Activated CD4-positive, CD25-positive, alpha-beta regulatory T cell (primary cell): ENCODE measurements at regions not wholly inside any gene's neighbourhood (a gene's known extent, or its start where the extent isn't known, plus 50 kb on each side); places are given as distances from the start of the nearest gene placed in this dataset.
"Not testable (repeated sequence)": the region's sequence is repeated elsewhere in the genome, so short reads cannot be mapped to it uniquely, and the experiment has no call there.

Experiments used
- DNase-seq, 4 experiments: peaks; one replicate each; lab custom pipeline; 2025; lab: John Stamatoyannopoulos, UW

DNA sequence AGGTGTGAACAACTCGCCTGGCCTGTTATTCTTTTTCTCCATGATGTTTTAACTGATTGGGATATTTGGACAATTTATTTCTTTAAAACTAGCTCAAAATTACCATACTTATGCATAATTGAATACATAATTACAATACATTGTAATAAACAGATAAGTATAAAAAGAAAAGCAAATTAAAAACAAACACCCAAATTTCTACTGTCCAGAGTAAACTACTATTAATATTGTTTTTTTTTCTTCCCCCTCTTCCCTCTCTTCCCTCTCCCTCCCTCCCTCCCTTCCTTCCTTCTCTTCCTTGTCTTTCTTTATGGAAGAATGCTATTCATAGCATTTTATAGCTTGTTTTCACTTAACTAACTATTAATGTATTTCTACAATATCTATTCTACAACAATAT, 117.7 kb upstream of the IVNS1ABP start:
- DNase-seq, result no peak

DNA sequence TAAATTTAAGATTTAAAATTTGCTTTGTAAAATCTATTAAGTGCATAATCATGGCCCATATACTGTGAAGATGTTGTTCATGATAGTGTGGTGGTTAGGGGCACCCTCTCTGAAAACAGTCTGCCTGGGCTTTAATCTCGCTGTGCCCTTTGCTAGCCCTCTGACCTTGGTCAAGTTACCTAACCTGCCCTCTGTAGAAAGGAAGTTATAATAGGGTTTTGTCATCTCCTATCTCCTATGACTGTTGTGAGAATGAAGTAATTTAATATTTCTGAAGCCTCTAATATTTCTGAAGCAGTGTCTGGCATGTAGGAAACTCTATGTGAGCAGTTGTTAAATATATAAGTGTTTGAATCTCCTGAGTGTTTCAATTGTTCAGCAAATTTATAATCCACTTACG, 116.6 kb upstream of the IVNS1ABP start:
- no peak for DNase-seq

DNA sequence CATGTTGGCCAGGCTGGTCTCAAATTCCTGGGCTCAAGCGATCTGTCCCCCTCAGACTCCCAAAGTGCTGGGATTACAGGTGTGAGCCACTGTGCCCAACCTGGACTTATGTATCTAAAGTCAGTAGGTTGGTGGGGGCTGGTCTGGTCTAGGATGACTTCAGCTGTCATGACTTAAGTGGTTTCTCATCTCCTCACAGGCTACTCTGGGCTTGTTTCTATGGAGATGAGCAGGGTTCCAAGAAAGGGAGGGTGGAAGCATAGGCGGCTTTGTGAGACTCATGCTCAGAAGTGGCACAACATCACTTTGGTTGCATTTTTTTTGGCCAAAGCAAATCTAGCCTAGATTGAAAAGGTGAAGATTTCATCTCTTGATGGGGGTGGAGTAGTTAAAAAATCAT, 115.9 kb upstream of the IVNS1ABP start:
- no peak for DNase-seq

DNA sequence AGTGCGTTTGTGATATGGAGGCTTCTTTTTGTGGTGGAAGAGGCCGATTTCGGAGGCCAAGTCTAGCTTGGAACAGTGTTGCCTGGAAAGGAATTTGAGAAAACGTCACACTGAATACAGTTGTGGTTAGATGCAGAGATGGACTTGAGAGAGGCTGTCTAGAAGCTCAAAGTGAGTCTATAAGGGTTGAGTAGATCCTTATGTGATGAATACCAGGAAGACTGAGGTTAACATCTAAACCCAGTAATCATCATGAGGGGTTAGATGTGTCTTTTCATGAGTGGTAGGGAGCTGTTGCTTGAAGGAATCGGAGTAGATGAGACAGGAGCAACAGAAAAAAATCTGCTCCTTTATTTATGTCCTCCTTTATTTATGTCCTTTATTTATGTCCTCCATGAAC, 114.6 kb upstream of the IVNS1ABP start:
- DNase-seq, result no peak

DNA sequence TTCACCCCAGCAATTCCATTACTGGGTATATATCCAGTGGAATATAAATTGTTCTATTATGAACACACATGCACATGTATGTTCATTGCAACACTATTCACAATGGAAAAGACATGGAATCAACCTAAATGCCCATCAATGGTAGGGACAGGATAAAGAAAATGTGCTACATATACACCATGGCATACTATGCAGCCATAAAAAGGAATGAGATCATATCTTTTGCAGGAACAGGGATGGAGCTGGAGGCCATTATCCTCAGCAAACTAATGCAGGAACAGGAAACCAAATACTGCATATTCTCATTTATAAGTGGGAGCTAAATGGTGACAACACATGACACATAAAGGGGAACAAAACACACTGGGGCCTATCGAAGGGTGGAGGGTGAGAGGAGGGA, 112.6 kb upstream of the IVNS1ABP start:
- not testable (repeated sequence) for DNase-seq

DNA sequence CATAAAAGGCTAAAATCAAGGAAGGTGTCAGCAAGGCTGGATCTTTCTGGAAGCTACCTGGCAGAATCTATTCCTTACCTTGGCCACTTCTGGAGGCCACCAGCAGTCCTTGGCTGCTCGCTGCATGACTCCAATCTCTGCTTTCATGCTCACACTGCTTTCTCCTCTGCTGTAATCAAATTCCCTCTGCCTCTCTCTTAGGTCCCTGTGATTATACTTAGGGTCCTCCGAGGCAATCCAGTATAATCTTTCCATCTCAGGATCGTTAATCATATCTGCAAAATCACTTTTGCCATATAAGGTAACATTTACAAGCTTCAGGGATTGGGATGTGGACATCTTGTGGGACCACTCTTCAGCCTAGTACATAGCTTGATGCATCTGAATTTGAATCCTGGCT, 110.7 kb upstream of the IVNS1ABP start:
- no peak for DNase-seq

DNA sequence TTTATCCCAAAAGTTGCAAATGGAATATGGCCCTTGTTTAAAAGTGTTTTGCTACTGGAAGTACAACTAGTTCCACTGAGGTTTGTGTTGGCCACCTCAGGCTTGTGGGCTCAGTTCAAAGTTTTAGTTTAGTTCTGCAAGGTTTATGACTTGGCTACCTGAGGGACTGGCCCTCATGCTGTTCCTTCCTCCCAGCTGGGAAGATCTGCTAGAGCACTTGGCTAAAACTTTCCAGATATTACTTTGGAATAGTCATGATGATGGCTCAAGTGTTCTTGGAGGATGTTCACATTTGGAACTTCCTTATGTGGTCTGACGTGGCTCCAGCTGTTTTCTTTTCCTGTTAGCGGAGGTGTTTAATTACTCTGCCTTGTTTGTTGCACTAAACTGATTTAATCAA, 110.2 kb upstream of the IVNS1ABP start:
- no peak for DNase-seq

DNA sequence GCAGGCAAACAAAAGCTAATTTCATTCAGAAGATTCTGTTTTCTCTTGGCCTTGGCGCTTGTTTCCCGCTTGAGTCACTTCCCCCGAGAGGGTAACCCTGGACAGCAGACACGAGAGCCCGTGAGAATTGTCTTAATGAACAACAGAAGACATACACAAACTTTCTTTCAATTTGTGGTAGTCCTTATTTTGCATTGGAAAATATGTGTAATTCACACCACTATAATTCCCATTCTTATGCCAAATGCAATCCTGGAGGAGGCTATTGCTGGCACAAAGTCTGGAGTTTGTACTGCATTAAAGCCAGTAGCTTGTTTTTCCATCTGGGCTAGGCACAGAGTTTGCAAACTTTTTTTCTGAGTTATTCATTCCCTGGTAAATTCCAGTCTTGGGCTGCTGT, 109.8 kb upstream of the IVNS1ABP start:
- DNase-seq, result no peak

DNA sequence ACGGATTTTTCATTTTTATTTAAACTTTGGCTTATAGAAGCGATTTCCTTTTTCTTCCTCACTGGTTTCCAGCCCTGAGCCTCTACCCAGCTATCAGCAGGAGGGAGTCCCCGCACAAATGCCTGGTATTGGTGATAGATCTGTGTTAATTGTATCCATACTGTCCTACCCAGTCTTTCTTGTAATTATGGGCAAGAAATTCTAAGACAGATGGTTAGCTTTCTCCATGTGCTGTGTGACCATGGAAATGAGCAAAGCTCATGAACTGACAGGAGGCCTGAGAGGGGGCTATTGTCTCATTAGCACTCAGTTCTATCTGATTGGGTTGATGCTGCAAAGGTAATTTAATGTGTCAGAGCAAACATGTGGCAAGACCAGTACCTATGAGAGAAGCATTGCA, 108.1 kb upstream of the IVNS1ABP start:
- no peak for DNase-seq

DNA sequence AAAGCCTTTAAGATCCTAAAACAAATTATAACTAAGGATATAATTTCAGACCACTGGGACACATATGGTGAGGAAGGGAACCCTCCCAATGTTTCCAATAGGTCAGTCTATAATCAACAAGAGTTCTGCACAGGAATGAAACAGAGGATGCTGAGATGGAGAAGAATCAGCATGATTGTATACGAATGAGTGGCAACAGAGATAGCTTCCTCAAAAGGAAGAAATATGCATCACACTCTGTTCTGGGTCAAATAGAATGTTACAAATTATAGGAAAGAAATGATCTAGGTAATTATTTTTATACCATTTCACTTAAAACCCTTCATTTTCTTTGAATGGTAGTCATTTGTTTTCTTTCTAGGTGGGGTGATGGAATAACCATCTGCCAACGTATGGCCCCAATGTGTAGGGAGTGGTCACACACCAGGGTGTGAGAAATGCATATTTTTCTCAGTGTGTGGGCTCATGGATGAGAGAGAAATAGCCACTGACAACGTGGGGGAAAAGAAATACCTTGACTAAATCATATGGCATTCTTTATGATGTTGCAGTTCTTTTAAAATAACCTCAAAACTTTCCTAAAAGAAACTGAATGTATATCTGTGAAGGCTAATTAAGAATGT, 104.6 kb upstream of the IVNS1ABP start:
- DNase-seq, result no peak

DNA sequence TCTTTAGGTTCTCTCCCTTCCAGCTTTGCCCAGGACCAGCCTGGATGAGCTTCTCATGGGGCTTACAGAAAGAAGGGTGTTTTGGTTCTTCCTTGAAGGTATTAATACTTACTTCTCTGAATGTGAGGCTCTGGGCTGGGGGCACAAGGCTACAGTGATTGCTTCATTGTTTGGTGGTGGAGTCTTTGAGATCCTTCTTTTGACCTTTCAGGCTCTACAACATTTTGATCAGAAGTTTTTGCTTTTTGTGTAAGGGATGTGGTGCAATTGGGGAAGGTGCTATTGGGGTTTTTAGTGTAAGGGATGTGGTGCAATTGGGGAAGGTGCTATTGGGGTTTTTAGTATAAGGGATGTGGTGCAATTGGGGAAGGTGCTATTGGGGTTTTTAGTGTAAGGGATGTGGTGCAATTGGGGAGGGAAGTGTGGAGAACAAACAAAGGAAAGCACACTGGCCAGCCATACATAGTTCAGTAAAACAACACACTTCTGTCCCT, 103.6 kb upstream of the IVNS1ABP start:
- no peak for DNase-seq

DNA sequence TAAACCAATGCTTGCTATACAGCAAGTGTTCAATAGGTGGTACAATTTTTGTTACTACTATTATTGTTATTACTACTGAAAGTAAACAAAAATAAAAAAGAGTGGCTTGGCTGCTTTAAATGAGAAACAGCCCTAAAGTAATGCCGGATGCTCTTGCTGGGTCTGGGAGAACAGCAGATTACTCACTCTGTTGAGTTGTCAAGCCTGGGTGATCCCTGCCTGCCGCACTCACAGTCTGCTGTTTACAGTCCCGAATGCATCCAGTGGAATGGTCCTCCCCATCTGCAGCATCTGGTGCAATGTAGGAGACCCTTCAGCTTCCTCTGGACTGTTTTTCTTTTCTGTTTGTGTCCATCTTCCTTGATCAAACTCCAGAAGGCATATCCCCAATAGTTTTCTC, 102.7 kb upstream of the IVNS1ABP start:
- DNase-seq, result no peak

DNA sequence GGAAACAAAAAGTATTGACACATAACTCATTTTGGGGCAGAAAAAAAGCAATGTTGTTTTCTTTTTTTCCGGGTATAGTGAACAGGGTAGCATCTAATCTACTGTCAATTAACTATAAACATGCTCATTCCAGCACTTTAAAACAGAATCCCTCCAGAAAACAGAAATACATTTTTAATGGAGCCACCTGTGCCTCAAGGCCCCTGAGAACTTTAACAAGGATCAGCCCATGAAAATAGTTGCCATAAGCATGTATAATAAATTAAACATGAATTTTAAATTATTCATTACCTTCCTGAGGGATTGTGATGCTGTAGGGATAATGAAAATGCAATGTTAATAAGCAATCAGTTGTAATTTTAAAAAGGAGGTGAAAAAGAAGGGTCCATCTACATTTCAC, 101.4 kb upstream of the IVNS1ABP start:
- DNase-seq, result no peak

DNA sequence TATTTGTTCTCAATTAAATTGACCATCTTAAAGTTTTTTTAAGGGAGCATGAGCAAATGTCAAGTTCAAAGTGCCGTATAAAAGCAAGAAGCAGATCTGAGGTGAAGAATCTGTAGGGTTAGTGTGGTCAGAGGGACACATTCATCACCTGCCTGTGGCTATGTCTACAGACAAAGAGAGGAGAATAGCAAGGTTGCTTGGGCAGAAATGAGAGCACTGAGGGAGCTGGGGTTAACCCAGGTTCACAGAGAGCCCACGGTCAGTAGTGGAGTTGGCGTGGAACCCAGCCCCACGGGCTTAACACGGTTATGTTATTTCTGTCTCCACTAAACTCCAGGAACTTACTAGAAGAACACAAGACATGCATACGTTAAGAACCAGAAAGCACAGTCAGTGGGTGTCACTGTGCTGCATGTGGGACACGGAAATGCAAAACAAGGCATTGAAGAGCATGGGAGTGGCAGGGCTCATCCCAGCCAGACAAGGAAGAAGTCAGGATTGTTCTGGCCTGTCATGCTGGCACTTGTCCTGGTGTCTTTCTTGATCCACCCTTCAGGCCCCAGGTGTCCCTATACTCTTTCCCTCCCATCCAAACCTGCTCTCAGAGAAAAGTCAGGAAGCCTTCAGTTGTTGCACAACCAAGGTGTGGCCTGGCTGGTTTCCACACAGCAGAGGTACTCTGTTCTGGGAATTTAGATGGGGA, 95.5 kb upstream of the IVNS1ABP start:
- DNase-seq, result no peak

DNA sequence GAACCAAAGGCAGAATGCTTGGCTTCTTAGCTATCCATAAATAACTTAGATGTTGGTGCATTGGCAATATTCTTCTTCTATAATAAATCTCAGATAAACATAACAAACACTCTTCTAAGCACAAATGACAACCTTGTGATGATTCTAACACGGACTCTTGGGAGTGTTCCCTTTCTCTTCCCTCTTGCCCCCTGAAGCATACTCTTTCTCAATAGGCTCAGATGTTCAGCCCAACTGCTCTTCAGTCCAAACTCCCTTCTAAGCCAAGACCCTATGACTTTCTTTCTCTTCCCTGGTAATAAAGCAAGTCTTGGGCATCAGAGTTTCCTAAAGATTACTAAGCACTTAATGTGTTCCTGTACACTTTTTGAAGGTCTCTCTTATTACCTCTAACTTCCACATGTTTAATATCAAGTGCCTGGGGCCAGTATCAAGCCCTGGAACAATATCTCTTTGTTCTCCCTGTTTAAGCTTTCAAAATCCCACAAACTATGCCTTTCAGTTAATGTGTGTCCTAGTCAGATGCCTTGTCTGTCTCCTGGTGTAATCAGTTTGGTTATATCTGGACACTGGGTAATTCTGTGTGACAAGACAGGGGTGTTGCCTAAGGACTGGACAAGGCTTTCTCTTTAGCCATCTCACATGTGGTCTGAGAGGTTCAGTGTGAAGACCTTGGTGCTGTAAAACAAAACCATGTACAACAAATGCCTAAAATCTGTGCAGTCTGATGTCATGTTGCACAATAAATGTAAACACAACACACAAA, 92.9 kb upstream of the IVNS1ABP start:
- DNase-seq, result no peak

DNA sequence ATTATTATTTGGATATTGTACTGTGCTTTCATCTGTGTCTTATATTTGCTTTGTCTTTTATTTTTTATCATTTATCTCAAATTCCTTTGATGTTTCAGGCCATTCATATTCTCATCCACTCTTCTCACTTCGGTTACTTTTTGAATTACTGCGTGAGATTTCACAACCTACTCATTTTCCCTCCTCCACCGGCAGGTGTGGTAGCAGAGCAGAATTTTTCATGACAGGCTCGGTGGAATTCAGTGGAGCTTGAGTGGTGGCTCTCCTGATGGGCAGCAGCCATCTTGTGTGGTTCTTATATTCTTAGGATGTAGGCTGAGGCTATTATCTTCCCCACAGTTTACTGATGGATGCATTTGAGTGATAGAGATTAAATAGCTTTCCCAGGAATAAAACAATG, 92.3 kb upstream of the IVNS1ABP start:
- DNase-seq, result no peak

DNA sequence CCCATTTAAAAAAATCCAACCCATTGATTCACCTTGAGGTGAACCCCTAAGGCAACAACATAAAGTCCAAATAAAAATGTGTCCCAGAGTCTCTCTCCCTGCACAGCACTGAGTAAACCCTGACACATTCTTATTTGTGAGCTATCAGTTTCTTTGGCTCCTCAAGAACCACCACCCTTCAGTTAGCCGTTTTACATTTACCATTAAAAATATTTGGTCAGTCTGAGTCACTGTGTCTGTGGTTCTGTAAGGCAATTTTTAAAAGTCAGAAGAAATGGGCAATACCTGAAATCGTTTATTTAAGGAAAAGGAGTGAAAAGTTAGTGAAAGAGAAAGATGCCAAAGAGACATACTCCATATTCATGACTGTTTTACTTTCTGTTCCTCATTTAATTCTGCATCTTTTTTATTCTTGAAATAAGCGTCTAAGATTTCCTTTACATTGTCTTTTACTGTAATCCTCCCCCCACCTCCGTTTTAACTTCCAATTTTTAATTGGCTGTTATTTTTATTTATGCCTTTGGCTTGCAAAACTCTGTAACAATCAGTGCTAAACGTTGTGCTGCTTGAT, 91.7 kb upstream of the IVNS1ABP start:
- DNase-seq, result no peak

DNA sequence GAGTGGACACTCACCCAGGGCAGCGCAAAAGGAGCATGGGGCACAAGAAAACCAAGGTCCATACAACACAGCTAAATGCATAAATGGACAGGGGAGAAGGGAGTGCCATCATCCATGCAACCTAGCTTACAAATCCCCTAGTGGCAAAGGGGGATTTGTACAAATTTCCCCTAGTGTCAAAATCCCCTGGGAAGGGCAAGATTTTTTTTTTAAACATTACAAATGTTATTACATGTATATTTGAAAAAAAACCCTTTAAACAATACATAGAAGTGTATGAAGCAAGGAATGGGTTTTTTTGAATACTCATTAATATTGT, 89.6 kb upstream of the IVNS1ABP start:
- DNase-seq, result no peak

DNA sequence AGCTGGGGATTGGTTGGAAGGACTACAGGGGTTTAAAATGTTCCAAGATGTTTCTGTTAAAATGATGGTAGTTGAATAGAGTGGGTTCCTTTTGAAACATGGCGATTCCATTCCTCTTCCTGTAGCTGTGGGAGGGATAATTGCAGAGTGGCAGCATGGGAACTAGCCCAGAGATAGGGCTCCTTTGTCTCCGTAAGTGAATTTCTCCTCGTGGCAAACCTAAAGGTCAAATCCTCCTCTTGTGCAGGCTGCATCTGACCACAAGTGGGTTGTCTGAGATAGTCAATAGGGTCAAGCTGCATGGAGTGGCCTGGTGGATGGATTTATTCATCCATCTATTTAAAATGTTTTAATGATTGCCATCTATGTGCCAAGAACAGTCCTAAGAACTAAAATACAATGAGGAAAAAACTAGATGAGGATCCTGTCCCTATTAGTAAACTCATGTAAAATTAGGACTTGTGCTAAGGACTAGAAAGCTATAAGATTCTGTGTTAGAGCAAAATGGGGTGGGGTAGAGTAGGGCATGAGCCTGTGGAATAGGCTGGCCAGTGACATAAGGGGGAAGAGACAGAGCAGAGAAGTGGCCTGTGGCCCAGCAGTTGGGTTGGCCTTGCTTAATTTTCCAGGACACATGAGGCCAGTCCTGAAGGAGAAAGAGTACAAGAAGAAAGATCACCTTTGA, 89.1 kb upstream of the IVNS1ABP start:
- DNase-seq, result no peak

DNA sequence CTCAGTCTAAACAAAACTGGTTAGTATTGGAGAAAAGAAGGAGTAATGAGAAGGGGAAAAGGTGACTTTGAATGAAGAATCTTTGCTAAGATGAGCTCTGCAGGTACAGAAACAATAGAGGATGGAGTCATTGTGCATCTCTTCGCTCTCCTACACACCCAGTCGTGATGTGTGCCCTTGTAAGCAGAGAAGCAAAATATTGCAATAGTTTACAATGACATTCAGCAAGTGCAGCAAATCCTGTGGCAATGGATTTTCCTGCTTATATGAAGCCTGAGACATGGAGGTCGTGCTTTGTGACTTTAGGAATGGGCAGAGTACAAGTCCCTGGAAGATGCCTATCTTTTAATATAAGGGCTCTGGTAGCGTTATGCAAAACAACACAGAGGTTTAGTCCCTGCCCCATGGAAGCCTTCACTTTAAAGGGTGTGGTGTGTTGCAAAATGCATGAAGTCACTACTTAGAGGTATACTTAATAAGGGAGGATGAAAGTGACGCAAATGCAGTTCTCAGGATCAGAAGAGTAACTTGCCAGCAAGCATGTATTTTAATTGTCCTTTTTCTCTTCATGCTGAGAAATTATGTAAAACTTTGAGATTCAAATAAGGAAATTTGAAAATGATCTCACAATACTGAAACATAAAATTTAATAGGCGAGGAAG, 88.0 kb upstream of the IVNS1ABP start:
- no peak for DNase-seq

DNA sequence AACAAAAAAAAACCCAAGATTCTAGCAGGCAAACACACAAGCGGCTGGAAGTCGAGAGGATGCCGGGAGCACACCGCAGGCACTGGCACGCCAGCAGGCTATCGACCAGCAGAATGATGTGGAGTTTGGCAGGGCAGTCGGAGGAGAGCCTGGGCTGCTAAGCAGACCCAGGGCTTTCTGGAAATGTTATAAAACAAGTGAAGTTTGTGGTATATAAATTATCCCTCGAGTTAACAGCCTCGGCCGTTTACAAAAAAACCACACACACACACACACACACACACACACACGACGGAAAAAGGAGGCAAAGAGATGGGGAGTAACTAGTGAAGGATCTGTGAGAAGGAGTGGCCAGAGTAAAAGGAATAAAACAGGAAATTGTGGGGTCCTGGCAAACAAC, 87.2 kb upstream of the IVNS1ABP start:
- DNase-seq, result no peak

DNA sequence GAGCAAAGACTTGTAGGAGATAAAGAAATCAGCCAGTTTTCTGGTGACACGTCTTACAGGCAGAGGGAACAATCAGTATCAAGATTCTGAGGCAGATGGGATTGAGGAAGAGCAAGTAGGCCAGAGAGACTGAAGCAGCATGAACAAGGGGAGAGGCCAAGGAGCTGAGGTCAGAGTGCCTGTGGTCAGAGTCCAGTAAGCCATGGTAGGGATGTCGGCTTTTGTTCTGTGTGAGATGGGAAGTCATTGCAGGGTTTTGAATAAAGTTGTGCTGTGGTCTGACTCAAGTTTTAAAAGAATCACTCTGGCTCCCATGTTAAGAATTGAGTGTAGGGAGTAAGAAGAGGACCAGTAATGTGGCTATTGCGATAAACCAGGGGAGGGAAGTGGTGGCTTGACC, 85.9 kb upstream of the IVNS1ABP start:
- DNase-seq, result no peak
